ENCODE measurements at regions not wholly inside any gene's neighbourhood (a gene's known extent, or its start where the extent isn't known, plus 50 kb on each side); places are given as distances from the start of the nearest gene placed in this dataset.

DNA sequence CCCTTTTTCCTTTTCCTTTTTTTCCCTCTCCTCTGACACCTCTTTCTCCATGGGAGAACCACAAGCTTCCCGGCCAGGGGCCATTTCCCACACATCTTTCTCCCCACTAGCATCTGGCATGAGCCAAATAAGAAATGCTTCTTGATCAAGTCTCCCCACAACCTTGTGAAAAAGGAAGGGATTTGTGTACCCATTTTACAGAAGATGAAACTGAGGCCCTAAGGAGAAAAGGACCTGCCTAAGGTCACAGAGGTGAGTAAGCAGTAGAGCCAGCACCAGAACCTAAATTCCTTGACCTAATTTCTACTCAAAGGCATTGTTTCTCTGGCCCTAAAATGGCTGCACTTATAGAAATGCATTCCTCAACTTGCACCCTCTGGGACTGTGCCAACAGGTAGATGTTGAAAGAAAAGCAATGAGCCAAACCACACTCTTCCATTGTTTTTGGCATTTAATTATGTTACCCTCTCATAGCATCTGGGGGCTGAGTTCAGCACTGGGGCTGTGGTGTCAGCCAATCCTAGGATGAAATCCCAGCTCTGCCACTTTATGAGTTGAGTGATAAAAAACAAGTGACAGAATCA lies 81.7 kb upstream of the TLE3 start:
- in situ Hi-C loops (cut with MboI; ENCODE audit: low pct_unique_long_range_greater_than_20kb, low sequenced_read_pairs, unreplicated experiment): no loop called here
- TF ChIP-seq, protein P1, sequence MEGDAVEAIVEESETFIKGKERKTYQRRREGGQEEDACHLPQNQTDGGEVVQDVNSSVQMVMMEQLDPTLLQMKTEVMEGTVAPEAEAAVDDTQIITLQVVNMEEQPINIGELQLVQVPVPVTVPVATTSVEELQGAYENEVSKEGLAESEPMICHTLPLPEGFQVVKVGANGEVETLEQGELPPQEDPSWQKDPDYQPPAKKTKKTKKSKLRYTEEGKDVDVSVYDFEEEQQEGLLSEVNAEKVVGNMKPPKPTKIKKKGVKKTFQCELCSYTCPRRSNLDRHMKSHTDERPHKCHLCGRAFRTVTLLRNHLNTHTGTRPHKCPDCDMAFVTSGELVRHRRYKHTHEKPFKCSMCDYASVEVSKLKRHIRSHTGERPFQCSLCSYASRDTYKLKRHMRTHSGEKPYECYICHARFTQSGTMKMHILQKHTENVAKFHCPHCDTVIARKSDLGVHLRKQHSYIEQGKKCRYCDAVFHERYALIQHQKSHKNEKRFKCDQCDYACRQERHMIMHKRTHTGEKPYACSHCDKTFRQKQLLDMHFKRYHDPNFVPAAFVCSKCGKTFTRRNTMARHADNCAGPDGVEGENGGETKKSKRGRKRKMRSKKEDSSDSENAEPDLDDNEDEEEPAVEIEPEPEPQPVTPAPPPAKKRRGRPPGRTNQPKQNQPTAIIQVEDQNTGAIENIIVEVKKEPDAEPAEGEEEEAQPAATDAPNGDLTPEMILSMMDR (IDR thresholded peaks at IDR 0.05; ENCODE audit: extremely low read depth, insufficient read depth, missing control alignments): no peak
- DNase-seq (ENCODE audit: low spot score): no peak

GRCh38 chr15:70178335-70179084 lies 80.8 kb upstream of the TLE3 start:
- TF ChIP-seq, protein P1 (IDR thresholded peaks at IDR 0.05; ENCODE audit: extremely low read depth, insufficient read depth, missing control alignments): no peak
- in situ Hi-C loops (cut with MboI; ENCODE audit: low pct_unique_long_range_greater_than_20kb, low sequenced_read_pairs, unreplicated experiment): no loop called here
- DNase-seq (ENCODE audit: low spot score): no peak

DNA sequence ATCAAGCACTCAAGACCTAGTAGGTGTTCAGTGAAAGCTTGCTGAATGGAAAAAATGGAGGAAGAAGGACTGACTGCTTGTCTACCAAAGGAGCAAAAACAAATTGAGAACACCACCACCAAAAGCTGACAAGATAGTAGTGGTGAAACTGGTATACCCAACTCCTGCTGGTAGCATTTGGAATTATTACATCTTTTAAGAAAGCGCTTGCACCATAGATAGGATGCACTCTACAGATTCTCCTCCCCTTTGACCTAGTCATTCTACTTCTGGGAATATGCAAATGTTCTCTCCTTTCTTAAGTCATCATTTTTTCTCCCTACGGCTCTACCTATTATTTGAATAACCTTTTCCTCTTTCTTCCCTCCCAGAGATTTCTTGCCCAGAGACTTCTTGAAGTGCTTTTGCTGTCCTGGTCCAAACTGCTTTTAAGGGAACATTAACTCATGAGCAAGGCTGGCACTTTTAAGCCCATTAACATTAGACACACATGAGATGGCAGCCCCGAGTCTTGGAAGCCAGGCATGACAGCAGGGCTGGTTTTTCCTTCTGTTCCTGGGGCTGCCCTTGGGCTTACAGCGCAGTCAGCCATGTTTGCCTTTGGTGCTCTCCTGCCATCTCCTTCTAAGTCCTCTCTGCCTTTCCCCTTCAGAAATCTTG lies 75.0 kb upstream of the TLE3 start:
- TF ChIP-seq, protein P1 (IDR thresholded peaks at IDR 0.05; ENCODE audit: extremely low read depth, insufficient read depth, missing control alignments): no peak
- no peak for DNase-seq (ENCODE audit: low spot score)
- in situ Hi-C loops (cut with MboI; ENCODE audit: low pct_unique_long_range_greater_than_20kb, low sequenced_read_pairs, unreplicated experiment): no loop called here

DNA sequence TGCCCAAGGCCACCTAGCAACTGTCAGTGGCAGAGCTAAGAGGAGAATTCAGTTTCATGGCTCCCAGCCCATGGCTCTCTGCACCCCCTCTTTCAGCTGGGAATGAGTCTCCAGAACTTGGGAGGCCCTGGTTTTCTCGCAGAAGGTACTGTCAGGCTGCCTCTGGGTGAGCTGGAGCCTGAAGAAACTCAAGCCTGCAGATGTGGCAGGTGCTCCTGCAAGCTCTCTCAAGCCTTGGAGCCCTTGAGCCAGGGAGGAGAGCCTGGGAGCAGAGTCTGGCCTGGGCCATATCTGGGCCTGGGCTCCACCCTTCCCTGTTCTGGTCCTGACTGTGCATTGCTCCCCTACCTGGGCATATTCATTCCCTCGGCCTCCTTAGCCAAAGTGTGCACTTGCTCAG lies 74.4 kb upstream of the TLE3 start:
- TF ChIP-seq, protein P1 (IDR thresholded peaks at IDR 0.05; ENCODE audit: extremely low read depth, insufficient read depth, missing control alignments): no peak
- in situ Hi-C loops (cut with MboI; ENCODE audit: low pct_unique_long_range_greater_than_20kb, low sequenced_read_pairs, unreplicated experiment): no loop called here
- DNase-seq (ENCODE audit: low spot score): no peak

- TF ChIP-seq, protein P1 (IDR thresholded peaks at IDR 0.05; ENCODE audit: extremely low read depth, insufficient read depth, missing control alignments): no peak
- DNase-seq (ENCODE audit: low spot score): no peak
- in situ Hi-C loops (cut with MboI; ENCODE audit: low pct_unique_long_range_greater_than_20kb, low sequenced_read_pairs, unreplicated experiment): no loop called here
Observed at GRCh38 chr15:70171256-70171886, 73.7 kb upstream of the TLE3 start.

GRCh38 chr15:70170096-70170699 lies 72.5 kb upstream of the TLE3 start:
- in situ Hi-C loops (cut with MboI; ENCODE audit: low pct_unique_long_range_greater_than_20kb, low sequenced_read_pairs, unreplicated experiment): no loop called here
- no peak for DNase-seq (ENCODE audit: low spot score)
- TF ChIP-seq, protein P1 (IDR thresholded peaks at IDR 0.05; ENCODE audit: extremely low read depth, insufficient read depth, missing control alignments): no peak

Data from GM13977 (cell line).